H9 (cell line): ENCODE measurements at regions not wholly inside any gene's neighbourhood (a gene's known extent, or its start where the extent isn't known, plus 50 kb on each side); places are given as distances from the start of the nearest gene placed in this dataset.

Experiments used
- DNase-seq: peaks from one replicate; pipeline ENCODE4 v3.0.0-alpha.2; 2017
- H2AFZ ChIP-seq: one replicate; pipeline ENCODE4 v1.6.1; 2013; ENCODE audit warnings: mild to moderate bottlenecking, low read length, control low read depth, moderate library complexity
- H2AK5ac ChIP-seq: 2 replicates; pipeline ENCODE4 v1.6.1; 2013; ENCODE audit warnings: low read length, control low read depth, mixed read lengths; ENCODE audit not compliant: insufficient read length
- H2BK120ac ChIP-seq: one replicate; pipeline ENCODE4 v1.6.1; 2013; ENCODE audit warnings: low read depth, mild to moderate bottlenecking, low read length, control low read depth, inconsistent platforms; ENCODE audit not compliant: poor library complexity, severe bottlenecking
- H2BK12ac ChIP-seq: 2 replicates; pipeline ENCODE4 v1.6.1; 2013; ENCODE audit warnings: low read length, control low read depth, mixed read lengths, low read depth; ENCODE audit not compliant: insufficient read length
- H2BK15ac ChIP-seq: 2 replicates; pipeline ENCODE4 v1.6.1; 2013; ENCODE audit warnings: low read depth, low read length, control low read depth
- H2BK20ac ChIP-seq: one replicate; pipeline ENCODE4 v1.6.1; 2013; ENCODE audit warnings: low read depth, mild to moderate bottlenecking, low read length, control low read depth, inconsistent platforms; ENCODE audit not compliant: poor library complexity, severe bottlenecking
- H2BK5ac ChIP-seq: 2 replicates; pipeline ENCODE4 v1.6.1; 2013; ENCODE audit warnings: low read length, control low read depth, mixed read lengths; ENCODE audit not compliant: insufficient read length
- H3K14ac ChIP-seq: 2 replicates; pipeline ENCODE4 v1.6.1; 2013; ENCODE audit warnings: low read length, control low read depth; ENCODE audit not compliant: insufficient read depth
- H3K18ac ChIP-seq: 2 replicates; pipeline ENCODE4 v1.6.1; 2013; ENCODE audit warnings: low read depth, mild to moderate bottlenecking, mixed read lengths, low read length, control low read depth; ENCODE audit not compliant: insufficient read length
- H3K23ac ChIP-seq: 2 replicates; pipeline ENCODE4 v1.6.1; 2013; ENCODE audit warnings: low read length, control low read depth, mixed read lengths, low read depth; ENCODE audit not compliant: insufficient read length
- H3K23me2 ChIP-seq: 2 replicates; pipeline ENCODE4 v1.6.1; 2013; ENCODE audit warnings: low read depth, mild to moderate bottlenecking, mixed read lengths, low read length, control low read depth; ENCODE audit not compliant: insufficient read length, poor library complexity, severe bottlenecking
- H3K27ac ChIP-seq: 2 replicates; pipeline ENCODE4 v1.5.1; 2013; ENCODE audit warnings: low read length, control low read depth, mixed read lengths, low read depth; ENCODE audit not compliant: insufficient read length
- H3K27me3 ChIP-seq: 2 replicates; pipeline ENCODE4 v1.6.1; 2013; ENCODE audit warnings: low read length, control low read depth, inconsistent platforms; ENCODE audit not compliant: insufficient read depth
- H3K4ac ChIP-seq: 2 replicates; pipeline ENCODE4 v1.6.1; 2013; ENCODE audit warnings: low read depth, mild to moderate bottlenecking, control low read depth, inconsistent platforms, low read length, moderate library complexity
- H3K4me1 ChIP-seq: 2 replicates; pipeline ENCODE4 v1.6.1; 2013; ENCODE audit warnings: low read length, control low read depth, inconsistent platforms; ENCODE audit not compliant: insufficient read depth
- H3K4me2 ChIP-seq: 2 replicates; pipeline ENCODE4 v1.6.1; 2013; ENCODE audit warnings: low read length, control low read depth, mixed read lengths; ENCODE audit not compliant: insufficient read length, insufficient read depth
- H3K56ac ChIP-seq: 2 replicates; pipeline ENCODE4 v1.6.1; 2013; ENCODE audit warnings: low read depth, mild to moderate bottlenecking, mixed read lengths, low read length, control low read depth; ENCODE audit not compliant: insufficient read length
- H3K79me1 ChIP-seq: 2 replicates; pipeline ENCODE4 v1.6.1; 2013; ENCODE audit warnings: low read depth, mild to moderate bottlenecking, moderate library complexity, low read length, control low read depth, inconsistent platforms; ENCODE audit not compliant: insufficient read depth, poor library complexity, severe bottlenecking
- H3K79me2 ChIP-seq: 2 replicates; pipeline ENCODE4 v1.6.1; 2013; ENCODE audit warnings: low read length, control low read depth, inconsistent platforms; ENCODE audit not compliant: insufficient read depth
- H3K9ac ChIP-seq: 2 replicates; pipeline ENCODE4 v1.6.1; 2013; ENCODE audit warnings: low read length, control low read depth, mixed read lengths; ENCODE audit not compliant: insufficient read length; ENCODE audit errors: extremely low read depth
- H3K9me3 ChIP-seq: one replicate; pipeline ENCODE4 v1.6.1; 2013; ENCODE audit warnings: low read depth, low read length, inconsistent platforms; ENCODE audit not compliant: control insufficient read depth
- H3T11ph ChIP-seq: one replicate; pipeline ENCODE4 v1.6.1; 2013; ENCODE audit warnings: mild to moderate bottlenecking, low read length, control low read depth, inconsistent platforms
- H4K20me1 ChIP-seq: one replicate; pipeline ENCODE4 v1.6.1; 2013; ENCODE audit not compliant: control insufficient read depth, insufficient read length, insufficient read depth
- H4K5ac ChIP-seq: 2 replicates; pipeline ENCODE4 v1.6.1; 2013; ENCODE audit warnings: low read depth, mild to moderate bottlenecking, mixed read lengths, low read length, control low read depth; ENCODE audit not compliant: insufficient read length
- H4K8ac ChIP-seq: replicated peaks from 2 replicates; pipeline ENCODE4 v1.6.1; 2013; ENCODE audit warnings: low read length, control low read depth, mixed read lengths, low read depth; ENCODE audit not compliant: insufficient read length
- H4K91ac ChIP-seq: 2 replicates; pipeline ENCODE4 v1.6.1; 2013; ENCODE audit warnings: low read depth, mild to moderate bottlenecking, moderate library complexity, mixed read lengths, low read length, control low read depth; ENCODE audit not compliant: insufficient read length
- H3K27ac Mint-ChIP-seq, 3 experiments: 2 replicates in 2 of 3; 3 replicates in 1 of 3; pipeline ENCODE4 v1.8.0; 2020 to 2021; ENCODE audit warnings: mixed read lengths in 3 of 3, mild to moderate bottlenecking in 1 of 3, moderate library complexity in 1 of 3
- H3K27me3 Mint-ChIP-seq: 2 replicates; pipeline ENCODE4 v1.8.0; 2021; ENCODE audit warnings: low read depth, mild to moderate bottlenecking, moderate library complexity, mixed read lengths
- H3K36me3 Mint-ChIP-seq, 3 experiments: 2 replicates in 2 of 3; 3 replicates in 1 of 3; pipeline ENCODE4 v1.8.0; 2020 to 2021; ENCODE audit warnings: low read depth in 3 of 3, mixed read lengths in 3 of 3; ENCODE audit not compliant: insufficient read depth in 1 of 3
- H3K4me1 Mint-ChIP-seq, 2 experiments: 2 replicates each; pipeline ENCODE4 v1.8.0; 2020; ENCODE audit warnings: mixed read lengths in 2 of 2
- H3K4me3 Mint-ChIP-seq, 2 experiments: 2 replicates in 1 of 2; 3 replicates in 1 of 2; pipeline ENCODE4 v1.8.0; 2020 to 2021; ENCODE audit warnings: mild to moderate bottlenecking in 2 of 2, mixed read lengths in 2 of 2, moderate library complexity in 1 of 2
- H3K9me3 Mint-ChIP-seq, 2 experiments: 2 replicates in 1 of 2; 3 replicates in 1 of 2; pipeline ENCODE4 v1.8.0; 2020; ENCODE audit warnings: mild to moderate bottlenecking in 2 of 2, mixed read lengths in 2 of 2, moderate library complexity in 1 of 2
- WGBS: extraction: QIAGEN DNeasy Blood & Tissue Kit; methylation state at CpG from one replicate; pipeline ENCODE4 v1.1.7; 2013; ENCODE audit warnings: missing lambda C conversion rate, low lambda C conversion rate, mixed read lengths; ENCODE audit not compliant: insufficient read length; ENCODE audit errors: extremely low coverage; 5-methylcytosine and 5-hydroxymethylcytosine counted together
- TF ChIP-seq, protein P1 (sequence below): fragments of 200-600 bp; sonication (generic); conservative IDR thresholded peaks from 3 replicates; pipeline ENCODE4 v1.8.0; 2021; ENCODE audit warnings: antibody characterized with exemption, mild to moderate bottlenecking

DNA sequence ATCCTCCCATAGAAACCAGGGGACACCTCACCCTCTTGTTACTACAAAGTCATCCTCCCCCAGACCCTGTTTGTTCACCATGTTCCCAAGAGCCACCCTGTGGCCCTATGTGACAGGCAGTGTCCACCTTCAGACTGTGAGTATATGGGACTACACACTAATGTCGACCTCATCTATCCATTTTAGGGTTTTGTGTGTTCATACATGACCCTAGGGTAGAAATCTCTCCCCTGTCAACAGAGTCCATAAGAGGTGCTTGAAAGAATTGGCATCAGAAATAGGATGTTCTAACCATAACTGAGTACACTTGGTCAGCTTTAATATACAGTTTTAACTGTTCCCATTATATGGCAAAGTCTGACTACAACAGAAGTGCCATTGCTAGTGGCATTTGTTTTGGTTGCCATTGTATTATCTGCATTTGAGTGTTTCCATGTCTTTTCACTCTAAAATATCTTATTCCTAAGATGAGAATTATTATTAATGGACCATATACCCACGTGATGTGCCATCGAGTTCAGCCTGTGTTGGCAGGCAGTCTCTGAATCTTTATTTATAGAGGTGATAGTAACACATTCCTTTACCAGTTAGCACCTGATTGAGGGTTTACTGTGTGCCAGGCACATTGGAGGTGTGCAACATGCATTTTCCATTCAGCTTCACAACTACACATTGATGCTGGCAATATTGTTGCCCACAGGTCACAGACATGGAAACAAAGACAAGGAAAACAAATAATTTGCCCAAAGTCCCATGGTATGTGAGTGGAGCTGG lies 590.6 kb upstream of the IGFBP3 start:
- Histone ChIP-seq H3K18ac (no peak overlapping the region), H3K23ac (no peak overlapping the region), H3K9ac (no peak overlapping the region), H3K56ac (no peak overlapping the region), H3K23me2 (no peaks in the 10 kb centered on the region), H2BK15ac (no peak overlapping the region), H4K8ac (no peak overlapping the region), H3K4me2 (no peak overlapping the region), H4K91ac (no peak overlapping the region), H2BK120ac (no peak overlapping the region), H2BK20ac (no peak overlapping the region), H3K4me1 (no peaks in the 10 kb centered on the region), H3K27ac (no peak overlapping the region), H2AK5ac (no peak overlapping the region), H3K4ac (no peak overlapping the region), H3T11ph (no peak overlapping the region), H2BK5ac (no peak overlapping the region), H3K27me3 (no peaks in the 10 kb centered on the region), H3K79me2 (no peaks in the 10 kb centered on the region), H4K5ac (no peak overlapping the region), H4K20me1 (no peaks in the 10 kb centered on the region), H3K9me3 (no peaks in the 10 kb centered on the region), H2AFZ (no peak overlapping the region), H2BK12ac (no peak overlapping the region), H3K79me1 (no peaks in the 10 kb centered on the region), H3K14ac (no peak overlapping the region)
- DNase-seq: no peak
- no CpG with 5 or more reads among the region's 3 CpGs for WGBS
- H3K9me3 Mint-ChIP-seq: no peaks in the 10 kb centered on the region; a peak in 1 of 5 replicates
- H3K4me3 Mint-ChIP-seq: no peak overlapping the region
- no peaks in the 10 kb centered on the region for H3K36me3 Mint-ChIP-seq
- H3K27me3 Mint-ChIP-seq: peaks cover 2% of the 10 kb centered on the region; the same call in 1 of the 2 replicates
- H3K4me1 Mint-ChIP-seq: no peaks in the 10 kb centered on the region
- TF ChIP-seq, protein P1, sequence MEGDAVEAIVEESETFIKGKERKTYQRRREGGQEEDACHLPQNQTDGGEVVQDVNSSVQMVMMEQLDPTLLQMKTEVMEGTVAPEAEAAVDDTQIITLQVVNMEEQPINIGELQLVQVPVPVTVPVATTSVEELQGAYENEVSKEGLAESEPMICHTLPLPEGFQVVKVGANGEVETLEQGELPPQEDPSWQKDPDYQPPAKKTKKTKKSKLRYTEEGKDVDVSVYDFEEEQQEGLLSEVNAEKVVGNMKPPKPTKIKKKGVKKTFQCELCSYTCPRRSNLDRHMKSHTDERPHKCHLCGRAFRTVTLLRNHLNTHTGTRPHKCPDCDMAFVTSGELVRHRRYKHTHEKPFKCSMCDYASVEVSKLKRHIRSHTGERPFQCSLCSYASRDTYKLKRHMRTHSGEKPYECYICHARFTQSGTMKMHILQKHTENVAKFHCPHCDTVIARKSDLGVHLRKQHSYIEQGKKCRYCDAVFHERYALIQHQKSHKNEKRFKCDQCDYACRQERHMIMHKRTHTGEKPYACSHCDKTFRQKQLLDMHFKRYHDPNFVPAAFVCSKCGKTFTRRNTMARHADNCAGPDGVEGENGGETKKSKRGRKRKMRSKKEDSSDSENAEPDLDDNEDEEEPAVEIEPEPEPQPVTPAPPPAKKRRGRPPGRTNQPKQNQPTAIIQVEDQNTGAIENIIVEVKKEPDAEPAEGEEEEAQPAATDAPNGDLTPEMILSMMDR: no peak
- no peak overlapping the region for H3K27ac Mint-ChIP-seq
